ENCODE measurements at regions not wholly inside any gene's neighbourhood (a gene's known extent, or its start where the extent isn't known, plus 50 kb on each side); places are given as distances from the start of the nearest gene placed in this dataset.

DNA sequence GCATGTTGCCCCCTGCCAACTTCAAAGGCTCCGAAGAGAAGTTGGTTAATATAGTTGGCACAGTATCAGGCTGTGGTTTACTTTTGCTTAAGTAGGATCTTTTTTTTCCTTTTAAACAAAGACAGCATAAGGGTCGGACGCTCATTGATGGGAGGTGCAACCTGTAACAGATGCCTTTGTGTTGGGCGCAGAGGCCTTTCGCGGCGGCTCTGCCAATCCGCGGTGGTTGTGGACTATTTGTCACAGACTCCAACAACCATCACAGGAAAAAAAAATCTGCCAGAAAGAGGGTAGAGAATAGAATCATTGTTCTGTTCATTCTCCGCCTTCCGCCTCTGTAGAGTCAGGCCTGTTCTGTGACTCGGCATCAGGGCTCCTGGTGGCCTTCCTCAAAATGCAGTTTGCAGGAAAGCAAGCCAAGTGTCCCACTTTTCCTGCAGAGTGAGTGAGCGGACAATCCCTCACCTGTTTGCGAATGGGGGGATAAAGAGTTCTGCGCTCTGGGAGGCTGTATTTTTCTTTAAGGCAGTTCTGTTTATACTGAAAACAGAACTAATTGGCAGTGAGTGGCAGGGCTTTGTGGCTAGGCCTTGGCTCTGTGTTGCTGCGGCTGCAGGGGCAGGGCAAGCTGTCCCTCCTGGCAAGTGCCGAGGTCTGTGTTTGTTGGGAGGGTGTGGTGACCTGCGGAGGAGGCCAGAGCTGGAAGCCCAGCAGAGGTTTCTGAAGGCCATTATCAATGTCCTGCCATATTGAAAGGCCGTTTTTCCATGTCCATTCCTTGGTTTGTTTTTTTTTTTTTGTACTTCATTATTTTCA, 83.0 kb upstream of the PIWIL1 start:
- TF ChIP-seq ZFYVE20 (CRISPR knock-in tag; IDR thresholded peaks at IDR 0.05; ENCODE audit: borderline replicate concordance, low read depth) = no peak
- TF ChIP-seq, protein P1, sequence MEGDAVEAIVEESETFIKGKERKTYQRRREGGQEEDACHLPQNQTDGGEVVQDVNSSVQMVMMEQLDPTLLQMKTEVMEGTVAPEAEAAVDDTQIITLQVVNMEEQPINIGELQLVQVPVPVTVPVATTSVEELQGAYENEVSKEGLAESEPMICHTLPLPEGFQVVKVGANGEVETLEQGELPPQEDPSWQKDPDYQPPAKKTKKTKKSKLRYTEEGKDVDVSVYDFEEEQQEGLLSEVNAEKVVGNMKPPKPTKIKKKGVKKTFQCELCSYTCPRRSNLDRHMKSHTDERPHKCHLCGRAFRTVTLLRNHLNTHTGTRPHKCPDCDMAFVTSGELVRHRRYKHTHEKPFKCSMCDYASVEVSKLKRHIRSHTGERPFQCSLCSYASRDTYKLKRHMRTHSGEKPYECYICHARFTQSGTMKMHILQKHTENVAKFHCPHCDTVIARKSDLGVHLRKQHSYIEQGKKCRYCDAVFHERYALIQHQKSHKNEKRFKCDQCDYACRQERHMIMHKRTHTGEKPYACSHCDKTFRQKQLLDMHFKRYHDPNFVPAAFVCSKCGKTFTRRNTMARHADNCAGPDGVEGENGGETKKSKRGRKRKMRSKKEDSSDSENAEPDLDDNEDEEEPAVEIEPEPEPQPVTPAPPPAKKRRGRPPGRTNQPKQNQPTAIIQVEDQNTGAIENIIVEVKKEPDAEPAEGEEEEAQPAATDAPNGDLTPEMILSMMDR (CRISPR knock-in tag; IDR thresholded peaks at IDR 0.05) = no peak
- no peak for TF ChIP-seq RAD21 (CRISPR knock-in tag; IDR thresholded peaks at IDR 0.05)
- no peak for TF ChIP-seq HDAC6 (IDR thresholded peaks at IDR 0.05; ENCODE audit: low read depth, low read length)
- no peak for TF ChIP-seq E2F5 (CRISPR knock-in tag; conservative IDR thresholded peaks at IDR 0.05)
- no peak for TF ChIP-seq ATF7 (IDR thresholded peaks at IDR 0.05)
- no peak for TF ChIP-seq ATF7 (CRISPR knock-in tag; IDR thresholded peaks at IDR 0.05)
- TF ChIP-seq PPARG (CRISPR knock-in tag; conservative IDR thresholded peaks at IDR 0.05) = no peak
- TF ChIP-seq ZNF777 (CRISPR knock-in tag; IDR thresholded peaks at IDR 0.05) = no peak
- TF ChIP-seq ESRRA (CRISPR knock-in tag; IDR thresholded peaks at IDR 0.05; ENCODE audit: low read depth) = no peak
- no peak for TF ChIP-seq HDAC2 (CRISPR knock-in tag; IDR thresholded peaks at IDR 0.05)
- no peak for TF ChIP-seq ZNF644 (CRISPR knock-in tag; IDR thresholded peaks at IDR 0.05; ENCODE audit: low read depth)
- TF ChIP-seq, protein P2, sequence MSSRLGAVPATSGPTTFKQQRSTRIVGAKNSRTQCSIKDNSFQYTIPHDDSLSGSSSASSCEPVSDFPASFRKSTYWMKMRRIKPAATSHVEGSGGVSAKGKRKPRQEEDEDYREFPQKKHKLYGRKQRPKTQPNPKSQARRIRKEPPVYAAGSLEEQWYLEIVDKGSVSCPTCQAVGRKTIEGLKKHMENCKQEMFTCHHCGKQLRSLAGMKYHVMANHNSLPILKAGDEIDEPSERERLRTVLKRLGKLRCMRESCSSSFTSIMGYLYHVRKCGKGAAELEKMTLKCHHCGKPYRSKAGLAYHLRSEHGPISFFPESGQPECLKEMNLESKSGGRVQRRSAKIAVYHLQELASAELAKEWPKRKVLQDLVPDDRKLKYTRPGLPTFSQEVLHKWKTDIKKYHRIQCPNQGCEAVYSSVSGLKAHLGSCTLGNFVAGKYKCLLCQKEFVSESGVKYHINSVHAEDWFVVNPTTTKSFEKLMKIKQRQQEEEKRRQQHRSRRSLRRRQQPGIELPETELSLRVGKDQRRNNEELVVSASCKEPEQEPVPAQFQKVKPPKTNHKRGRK (CRISPR knock-in tag; IDR thresholded peaks at IDR 0.05) = no peak
- TF ChIP-seq E2F2 (CRISPR knock-in tag; IDR thresholded peaks at IDR 0.05; ENCODE audit: borderline replicate concordance) = no peak
